SK-N-SH (cell line): ENCODE measurements at regions not wholly inside any gene's neighbourhood (a gene's known extent, or its start where the extent isn't known, plus 50 kb on each side); places are given as distances from the start of the nearest gene placed in this dataset.

ENCODE experiments used
- CHD2 ChIP-seq: fragments of 150-350 bp; IDR thresholded peaks from 2 replicates; pipeline ENCODE4 v1.6.1; 2018; ENCODE audit warnings: low read length; ENCODE audit not compliant: partially characterized antibody
- FOXJ3 ChIP-seq: sonication (generic); formaldehyde crosslinking; IDR thresholded peaks from 2 replicates; pipeline ENCODE4 v1.5.1; 2020; ENCODE audit warnings: mild to moderate bottlenecking, missing genetic modification reagents
- RAD21 ChIP-seq: IDR thresholded peaks from 2 replicates; pipeline ENCODE4 v1.6.1; 2012; ENCODE audit warnings: mild to moderate bottlenecking, low read length
- RFX5 ChIP-seq: IDR thresholded peaks from 2 replicates; pipeline ENCODE4 v1.6.1; 2012; ENCODE audit warnings: mild to moderate bottlenecking, improper control_type of control experiment, low read length
- SIN3A ChIP-seq: IDR thresholded peaks from 2 replicates; pipeline ENCODE4 v1.6.1; 2012; ENCODE audit warnings: low read depth, mild to moderate bottlenecking, low read length, moderate library complexity, borderline replicate concordance
- TF ChIP-seq, protein P1 (sequence below): fragments of 200-600 bp; sonication (generic); IDR thresholded peaks from 2 replicates; pipeline ENCODE4 v1.6.1; 2017; ENCODE audit warnings: antibody characterized with exemption, mild to moderate bottlenecking, moderate library complexity

DNA sequence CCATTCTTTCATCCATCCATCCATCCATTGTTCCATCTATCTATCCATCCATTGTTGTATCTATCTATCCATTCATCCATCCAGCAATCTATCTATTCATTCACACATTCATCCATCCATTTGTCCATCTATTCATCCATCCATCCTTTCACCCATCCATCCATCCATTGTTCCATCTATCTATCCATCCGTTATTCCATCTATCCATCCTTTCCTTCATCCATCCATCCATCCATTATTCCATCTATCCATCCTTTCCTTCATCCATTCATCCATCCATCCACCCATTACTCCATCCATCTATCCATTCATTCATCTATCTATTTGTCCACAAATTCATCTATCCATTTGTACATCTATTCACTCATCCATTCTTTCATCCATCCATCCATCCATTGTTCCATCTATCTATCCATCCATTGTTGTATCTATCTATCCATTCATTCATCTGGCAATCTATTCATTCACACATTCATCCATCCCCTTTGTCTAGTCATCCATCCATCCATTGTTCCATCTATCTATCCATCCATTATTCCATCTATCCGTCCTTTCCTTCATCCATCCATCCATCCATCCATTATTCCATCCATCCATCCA is 65.9 kb upstream of the ANO1 start:
- TF ChIP-seq RFX5 (no peak), SIN3A (no peak), FOXJ3 (CRISPR knock-in tag) (no peak), RAD21 (no peak), CHD2 (no peak)
- TF ChIP-seq, protein P1, sequence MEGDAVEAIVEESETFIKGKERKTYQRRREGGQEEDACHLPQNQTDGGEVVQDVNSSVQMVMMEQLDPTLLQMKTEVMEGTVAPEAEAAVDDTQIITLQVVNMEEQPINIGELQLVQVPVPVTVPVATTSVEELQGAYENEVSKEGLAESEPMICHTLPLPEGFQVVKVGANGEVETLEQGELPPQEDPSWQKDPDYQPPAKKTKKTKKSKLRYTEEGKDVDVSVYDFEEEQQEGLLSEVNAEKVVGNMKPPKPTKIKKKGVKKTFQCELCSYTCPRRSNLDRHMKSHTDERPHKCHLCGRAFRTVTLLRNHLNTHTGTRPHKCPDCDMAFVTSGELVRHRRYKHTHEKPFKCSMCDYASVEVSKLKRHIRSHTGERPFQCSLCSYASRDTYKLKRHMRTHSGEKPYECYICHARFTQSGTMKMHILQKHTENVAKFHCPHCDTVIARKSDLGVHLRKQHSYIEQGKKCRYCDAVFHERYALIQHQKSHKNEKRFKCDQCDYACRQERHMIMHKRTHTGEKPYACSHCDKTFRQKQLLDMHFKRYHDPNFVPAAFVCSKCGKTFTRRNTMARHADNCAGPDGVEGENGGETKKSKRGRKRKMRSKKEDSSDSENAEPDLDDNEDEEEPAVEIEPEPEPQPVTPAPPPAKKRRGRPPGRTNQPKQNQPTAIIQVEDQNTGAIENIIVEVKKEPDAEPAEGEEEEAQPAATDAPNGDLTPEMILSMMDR, result no peak
